Central memory CD8-positive, alpha-beta T cell (primary cell): ENCODE measurements at regions not wholly inside any gene's neighbourhood (a gene's known extent, or its start where the extent isn't known, plus 50 kb on each side); places are given as distances from the start of the nearest gene placed in this dataset.
A peak's percentile ranks its signal among the peaks of the same experiment; 100 is the strongest.

Source experiments
- ATAC-seq: fragments of 150-1000 bp; cut with Tn5 transposase; replicated peaks from 2 replicates; pipeline ENCODE4 v1.10.0; 2022; ENCODE audit warnings: mild to moderate bottlenecking, moderate FRiP score, moderate number of reproducible peaks; ENCODE audit not compliant: poor library complexity, severe bottlenecking; ENCODE audit errors: extremely low read depth
- DNase-seq, 2 donors: peaks; one replicate each; pipeline ENCODE4 v3.0.0; 2021; ENCODE audit warnings: low spot score in 2 of 2
- H3K27ac Mint-ChIP-seq: one replicate; pipeline ENCODE4 v1.8.0; 2022; ENCODE audit warnings: low read depth, mild to moderate bottlenecking, moderate library complexity, mixed read lengths
- H3K27me3 Mint-ChIP-seq: one replicate; pipeline ENCODE4 v1.8.0; 2022; ENCODE audit warnings: mixed read lengths
- H3K36me3 Mint-ChIP-seq: one replicate; pipeline ENCODE4 v1.8.0; 2022; ENCODE audit warnings: mild to moderate bottlenecking, moderate library complexity, mixed read lengths; ENCODE audit not compliant: insufficient read depth
- H3K4me1 Mint-ChIP-seq: one replicate; pipeline ENCODE4 v1.8.0; 2022; ENCODE audit warnings: mixed read lengths
- H3K4me3 Mint-ChIP-seq: one replicate; pipeline ENCODE4 v1.8.0; 2022; ENCODE audit warnings: mild to moderate bottlenecking, moderate library complexity, mixed read lengths
- H3K9me3 Mint-ChIP-seq: one replicate; pipeline ENCODE4 v1.8.0; 2022; ENCODE audit warnings: mixed read lengths

DNA sequence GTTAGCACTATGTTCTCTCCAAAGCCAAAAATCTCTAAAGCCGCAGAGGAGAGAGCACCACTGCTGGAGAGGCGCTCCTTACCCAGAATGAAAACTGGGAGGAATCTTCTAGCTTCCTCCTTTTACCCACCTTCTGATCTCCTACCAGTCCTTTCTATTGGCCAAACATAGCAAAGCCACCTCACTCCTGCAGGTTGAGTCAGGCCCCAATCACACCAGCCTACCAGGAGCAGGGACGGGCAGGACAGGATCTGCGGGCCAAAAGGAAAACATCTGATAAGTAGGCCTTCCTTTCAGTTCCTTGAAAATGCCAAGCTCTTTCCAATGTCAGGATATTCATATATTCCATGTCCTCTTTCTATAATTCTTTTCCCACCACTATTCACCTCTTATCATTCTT is 197.7 kb upstream of the CNOT2 start:
- H3K4me1 Mint-ChIP-seq, result peaks cover 9% of the 10 kb centered on the region
- H3K27me3 Mint-ChIP-seq, result no peaks in the 10 kb centered on the region
- no peak overlapping the region for H3K4me3 Mint-ChIP-seq
- no peaks in the 10 kb centered on the region for H3K36me3 Mint-ChIP-seq
- DNase-seq (no peak), ATAC-seq (no peak)
- H3K9me3 Mint-ChIP-seq, result no peaks in the 10 kb centered on the region
- H3K27ac Mint-ChIP-seq, result peak overlapping the region; percentile 4

DNA sequence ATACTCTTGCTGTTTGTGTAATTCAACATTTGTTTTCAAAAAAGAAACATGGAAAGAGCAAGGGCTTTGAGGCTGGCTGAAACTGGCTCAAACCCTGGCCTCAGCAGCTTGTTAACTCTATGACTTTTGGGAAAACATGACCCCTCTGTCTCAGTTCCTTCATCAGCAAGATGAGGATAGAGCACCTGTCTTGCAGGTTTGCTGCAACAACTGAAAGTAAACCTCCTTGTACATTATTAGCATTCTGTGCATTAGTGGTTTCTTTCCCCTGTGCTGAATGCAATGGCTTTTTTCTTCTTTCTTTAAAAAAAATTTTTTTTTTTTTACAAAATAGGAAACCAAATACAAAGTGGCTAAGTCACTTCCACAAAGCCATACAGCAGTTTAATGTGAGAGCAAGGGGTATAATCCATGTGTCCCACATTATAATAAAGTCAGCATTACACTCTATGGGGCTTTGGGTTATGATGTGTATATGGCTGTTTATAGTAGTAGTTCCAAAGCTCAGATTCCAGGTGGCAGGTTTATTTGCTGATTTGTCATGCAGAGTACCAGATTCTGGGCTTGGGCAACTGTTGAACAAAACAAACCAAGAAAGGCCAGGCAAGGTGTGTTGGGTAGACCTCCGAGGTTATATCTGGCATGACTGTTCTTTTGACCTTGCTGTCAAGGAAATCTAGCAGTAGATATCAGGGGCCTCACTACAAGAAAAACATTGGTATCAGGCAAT is 194.5 kb upstream of the CNOT2 start:
- peak overlapping the region; percentile 64 for H3K27ac Mint-ChIP-seq
- peaks cover 21% of the 10 kb centered on the region for H3K4me1 Mint-ChIP-seq
- no peak for DNase-seq
- H3K4me3 Mint-ChIP-seq, result no peak overlapping the region
- H3K27me3 Mint-ChIP-seq, result no peaks in the 10 kb centered on the region
- no peaks in the 10 kb centered on the region for H3K36me3 Mint-ChIP-seq
- no peaks in the 10 kb centered on the region for H3K9me3 Mint-ChIP-seq
- ATAC-seq, result no peak

GRCh38 chr12:70049596-70050360 is 193.5 kb upstream of the CNOT2 start:
- DNase-seq (peak in 1 of 2 donors; percentile 51), ATAC-seq (peak; percentile 96)

DNA sequence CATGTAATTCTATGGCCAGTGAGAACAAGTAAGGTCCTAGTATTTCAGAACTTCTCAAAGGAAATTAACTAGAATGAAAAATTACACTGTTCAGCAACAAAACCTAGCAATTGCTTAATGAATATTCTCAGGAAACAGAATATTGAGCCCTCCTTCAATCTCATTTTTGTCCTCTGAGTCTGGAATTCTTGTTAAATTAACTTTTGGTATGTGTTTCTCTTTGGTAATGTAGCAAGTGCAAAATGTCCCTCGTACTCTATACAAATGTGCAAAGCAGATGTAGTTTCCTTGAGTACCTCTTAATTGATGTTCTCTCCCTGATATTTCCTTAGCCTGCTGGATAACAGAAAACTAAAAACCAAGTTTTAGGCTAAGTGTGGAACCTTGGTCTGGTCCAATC is 190.8 kb upstream of the CNOT2 start:
- H3K9me3 Mint-ChIP-seq, result no peaks in the 10 kb centered on the region
- ATAC-seq (no peak), DNase-seq (no peak)
- H3K27me3 Mint-ChIP-seq, result peaks cover 9% of the 10 kb centered on the region
- peaks cover 21% of the 10 kb centered on the region for H3K4me1 Mint-ChIP-seq
- H3K27ac Mint-ChIP-seq, result no peak overlapping the region
- no peak overlapping the region for H3K4me3 Mint-ChIP-seq
- H3K36me3 Mint-ChIP-seq, result no peaks in the 10 kb centered on the region

More at GRCh38 chr12:70049596-70050360, 193.5 kb upstream of the CNOT2 start:
- Mint-ChIP-seq H3K9me3 (no peaks in the 10 kb centered on the region), H3K27me3 (peaks cover 7% of the 10 kb centered on the region), H3K4me3 (peak overlapping the region; percentile 7), H3K36me3 (no peaks in the 10 kb centered on the region), H3K4me1 (peaks cover 21% of the 10 kb centered on the region), H3K27ac (peak overlapping the region; percentile 64)

DNA sequence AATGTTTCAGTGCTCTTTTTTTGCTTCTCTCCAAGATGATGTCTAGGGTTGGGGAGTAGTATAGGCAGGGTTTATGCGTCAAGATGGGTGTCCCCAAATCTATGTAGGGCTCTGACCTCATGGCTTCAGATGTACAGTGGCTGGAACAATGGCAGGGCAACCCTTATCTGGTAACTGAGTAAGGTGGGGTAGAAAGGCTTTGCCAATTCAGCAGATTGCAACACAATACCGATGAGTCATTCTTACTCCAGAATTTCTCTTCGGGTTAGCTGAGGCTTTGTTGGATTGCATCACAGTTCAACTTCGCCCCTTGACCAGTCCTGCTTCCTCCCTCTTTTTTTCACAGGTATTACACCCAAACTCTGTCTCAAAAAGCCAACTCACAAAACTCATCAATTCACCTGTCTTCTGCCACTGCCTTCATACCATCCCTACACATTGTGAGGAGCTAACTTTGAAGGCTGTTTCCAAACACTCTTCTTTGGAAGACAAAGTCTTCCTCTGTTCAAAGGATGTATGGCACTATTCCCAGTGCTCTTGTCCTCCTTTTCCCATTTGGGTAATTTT is 190.2 kb upstream of the CNOT2 start:
- ATAC-seq, result no peak
- no peak overlapping the region for H3K4me3 Mint-ChIP-seq
- peaks cover 21% of the 10 kb centered on the region for H3K4me1 Mint-ChIP-seq
- DNase-seq, result no peak
- peaks cover 9% of the 10 kb centered on the region for H3K27me3 Mint-ChIP-seq
- no peak overlapping the region for H3K27ac Mint-ChIP-seq
- no peaks in the 10 kb centered on the region for H3K36me3 Mint-ChIP-seq
- no peaks in the 10 kb centered on the region for H3K9me3 Mint-ChIP-seq

- ATAC-seq (no peak), DNase-seq (no peak)
- H3K27ac Mint-ChIP-seq, result no peak overlapping the region
- peaks cover 6% of the 10 kb centered on the region for H3K9me3 Mint-ChIP-seq
- no peaks in the 10 kb centered on the region for H3K4me1 Mint-ChIP-seq
- H3K4me3 Mint-ChIP-seq, result no peak overlapping the region
- peaks cover 28% of the 10 kb centered on the region for H3K27me3 Mint-ChIP-seq
- no peaks in the 10 kb centered on the region for H3K36me3 Mint-ChIP-seq
These were observed 183.9 kb upstream of the CNOT2 start for GRCh38 chr12:70059373-70059772.

DNA sequence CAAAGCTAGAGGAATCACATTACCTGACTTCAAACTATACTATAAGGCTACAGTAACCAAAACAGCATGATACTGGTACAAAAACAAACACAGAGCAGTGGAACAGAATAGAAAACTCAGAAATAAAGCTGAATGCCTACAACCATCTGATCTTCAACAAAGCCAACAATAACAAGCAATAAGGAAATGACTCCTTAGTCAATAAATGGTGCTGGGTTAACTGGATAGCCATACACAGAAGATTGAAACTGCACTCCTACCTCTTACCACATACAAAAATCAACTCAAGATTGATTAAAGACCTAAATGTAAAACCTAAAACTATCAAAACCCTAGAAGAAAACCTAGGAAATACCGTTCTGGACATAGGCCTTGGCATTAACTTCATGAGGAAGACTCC is 182.6 kb upstream of the CNOT2 start:
- ATAC-seq, result no peak
- Mint-ChIP-seq H3K9me3 (peaks cover 6% of the 10 kb centered on the region), H3K36me3 (no peaks in the 10 kb centered on the region), H3K27ac (no peak overlapping the region), H3K4me3 (no peak overlapping the region), H3K27me3 (peaks cover 22% of the 10 kb centered on the region), H3K4me1 (no peaks in the 10 kb centered on the region)
- DNase-seq, result no peak

DNA sequence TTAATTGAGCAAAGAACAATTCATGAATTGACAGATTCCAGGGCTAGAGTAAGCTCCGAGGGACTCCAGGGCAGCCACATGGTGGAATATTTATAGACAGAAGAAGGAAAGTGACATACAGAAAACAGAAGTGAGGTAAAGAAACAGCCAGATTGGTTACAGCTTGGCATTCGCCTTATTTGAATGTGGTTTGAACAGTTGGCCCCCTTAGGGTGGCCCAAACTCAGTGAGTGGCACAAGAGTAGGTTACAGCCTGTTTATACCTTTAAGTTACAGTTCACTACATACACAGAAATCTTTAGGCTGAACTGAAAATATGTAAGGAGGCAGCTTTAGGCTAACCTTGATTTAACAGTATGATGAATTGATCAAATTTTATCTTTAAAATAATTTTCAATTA is 174.5 kb upstream of the CNOT2 start:
- Mint-ChIP-seq H3K9me3 (no peaks in the 10 kb centered on the region), H3K27me3 (no peaks in the 10 kb centered on the region), H3K4me1 (no peaks in the 10 kb centered on the region), H3K4me3 (no peak overlapping the region), H3K27ac (no peak overlapping the region), H3K36me3 (no peaks in the 10 kb centered on the region)
- DNase-seq, result no peak
- no peak for ATAC-seq

- no peaks in the 10 kb centered on the region for H3K4me1 Mint-ChIP-seq
- H3K36me3 Mint-ChIP-seq, result no peaks in the 10 kb centered on the region
- H3K27ac Mint-ChIP-seq, result no peak overlapping the region
- H3K9me3 Mint-ChIP-seq, result no peaks in the 10 kb centered on the region
- DNase-seq, result no peak
- ATAC-seq, result no peak
- no peaks in the 10 kb centered on the region for H3K27me3 Mint-ChIP-seq
- no peak overlapping the region for H3K4me3 Mint-ChIP-seq
These were observed 173.8 kb upstream of the CNOT2 start for GRCh38 chr12:70069221-70070105.

GRCh38 chr12:70070494-70071007 is 172.7 kb upstream of the CNOT2 start:
- Mint-ChIP-seq H3K4me3 (no peak overlapping the region), H3K4me1 (no peaks in the 10 kb centered on the region)
- no peak for DNase-seq

DNA sequence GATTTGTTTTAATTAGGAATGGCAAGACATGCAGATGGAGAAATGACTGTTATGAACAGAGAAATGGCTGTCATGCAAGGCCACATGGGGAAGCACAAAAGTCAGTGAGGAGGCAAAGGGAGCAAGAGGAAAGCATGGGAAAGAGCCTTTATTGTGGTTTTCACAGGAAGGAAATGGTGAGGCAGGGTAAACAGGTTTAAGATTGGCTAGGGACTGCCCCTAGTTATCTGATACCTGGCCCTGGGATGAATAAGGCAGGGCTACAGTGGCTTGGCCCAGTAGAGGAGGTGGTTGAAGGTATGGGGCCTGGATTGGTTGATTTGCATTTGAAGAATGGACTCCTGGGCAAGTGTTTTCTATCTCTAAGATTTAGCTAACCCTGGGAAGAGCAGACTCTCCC is 168.7 kb upstream of the CNOT2 start:
- Mint-ChIP-seq H3K4me3 (no peak overlapping the region), H3K36me3 (no peaks in the 10 kb centered on the region), H3K9me3 (no peaks in the 10 kb centered on the region), H3K27me3 (no peaks in the 10 kb centered on the region), H3K4me1 (no peaks in the 10 kb centered on the region), H3K27ac (no peak overlapping the region)
- no peak for DNase-seq
- no peak for ATAC-seq

More at GRCh38 chr12:70070494-70071007, 172.7 kb upstream of the CNOT2 start:
- ATAC-seq, result no peak
- Mint-ChIP-seq H3K9me3 (no peaks in the 10 kb centered on the region), H3K27ac (no peak overlapping the region), H3K36me3 (no peaks in the 10 kb centered on the region), H3K27me3 (no peaks in the 10 kb centered on the region)

DNA sequence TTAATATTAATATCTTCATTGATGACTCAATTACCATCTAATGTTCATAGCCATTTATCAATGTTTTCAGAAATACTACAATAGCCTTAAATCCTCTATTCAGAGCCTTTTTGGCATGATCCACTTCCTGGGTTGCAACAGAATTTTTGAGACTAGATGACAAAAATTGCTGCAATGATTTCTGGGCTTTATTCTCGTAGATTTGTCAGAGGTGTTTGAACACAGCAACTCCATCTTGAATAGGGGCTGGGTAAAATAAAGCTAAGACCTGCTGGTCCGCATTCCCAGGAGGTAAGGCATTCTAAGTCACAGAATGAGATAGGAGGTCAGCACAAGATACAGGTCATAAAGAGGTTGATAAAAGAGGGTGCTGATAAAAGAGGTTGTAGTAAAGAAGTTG is 165.8 kb upstream of the CNOT2 start:
- H3K27ac Mint-ChIP-seq, result no peak overlapping the region
- H3K27me3 Mint-ChIP-seq, result no peaks in the 10 kb centered on the region
- ATAC-seq, result no peak
- no peak for DNase-seq
- no peaks in the 10 kb centered on the region for H3K4me1 Mint-ChIP-seq
- H3K4me3 Mint-ChIP-seq, result no peak overlapping the region
- H3K36me3 Mint-ChIP-seq, result no peaks in the 10 kb centered on the region
- peaks cover 3% of the 10 kb centered on the region for H3K9me3 Mint-ChIP-seq
